HepG2 (cell line): ENCODE measurements at regions not wholly inside any gene's neighbourhood (a gene's known extent, or its start where the extent isn't known, plus 50 kb on each side); places are given as distances from the start of the nearest gene placed in this dataset.
A peak's percentile ranks its signal among the peaks of the same experiment; 100 is the strongest.

ENCODE experiments used
- BCL6 ChIP-seq: IDR thresholded peaks from 2 replicates; pipeline ENCODE4 v1.6.1; 2016; ENCODE audit warnings: missing genetic modification reagents, missing compliant biosample characterization
- HOXA5 ChIP-seq: sonication (generic); formaldehyde crosslinking; IDR thresholded peaks from 2 replicates; pipeline ENCODE4 v1.4.0; 2020; ENCODE audit warnings: missing genetic modification reagents
- MEIS2 ChIP-seq: sonication (generic); formaldehyde crosslinking; IDR thresholded peaks from 2 replicates; pipeline ENCODE4 v1.9.0; 2021; ENCODE audit warnings: mild to moderate bottlenecking, missing genetic modification reagents
- NR2F2 ChIP-seq: IDR thresholded peaks from 2 replicates; pipeline ENCODE4 v1.6.1; 2012; ENCODE audit warnings: low read depth, inconsistent platforms, borderline replicate concordance
- NR2F6 ChIP-seq, 2 experiments: IDR thresholded peaks; 2 replicates each; pipeline ENCODE4 v1.6.1; 2016; ENCODE audit warnings: antibody characterized with exemption in 1 of 2, mild to moderate bottlenecking in 1 of 2
- PHB2 ChIP-seq: fragments of 450-650 bp; IDR thresholded peaks from 2 replicates; pipeline ENCODE4 v1.6.1; 2018; ENCODE audit not compliant: partially characterized antibody
- RARG ChIP-seq: sonication (generic); formaldehyde crosslinking; IDR thresholded peaks from 2 replicates; pipeline ENCODE4 v1.4.0; 2020; ENCODE audit warnings: low read depth, mild to moderate bottlenecking, missing genetic modification reagents
- RXRB ChIP-seq: IDR thresholded peaks from 2 replicates; pipeline ENCODE4 v1.6.1; 2016; ENCODE audit warnings: borderline replicate concordance, missing genetic modification reagents, missing compliant biosample characterization
- YY1 ChIP-seq: IDR thresholded peaks from 2 replicates; pipeline ENCODE4 v1.6.1; 2011; ENCODE audit warnings: low read length, low read depth, moderate library complexity, mild to moderate bottlenecking; ENCODE audit not compliant: insufficient read depth, insufficient replicate concordance
- ZKSCAN1 ChIP-seq: fragments of 150-350 bp; IDR thresholded peaks from 2 replicates; pipeline ENCODE4 v1.6.1; 2014; ENCODE audit warnings: low read length
- ZNF12 ChIP-seq: sonication (generic); formaldehyde crosslinking; IDR thresholded peaks from 2 replicates; pipeline ENCODE4 v1.5.0; 2020; ENCODE audit warnings: missing genetic modification reagents
- ZNF143 ChIP-seq: sonication (generic); formaldehyde crosslinking; IDR thresholded peaks from 2 replicates; pipeline ENCODE4 v1.4.0; 2020; ENCODE audit warnings: missing genetic modification reagents
- ZNF234 ChIP-seq: sonication (generic); formaldehyde crosslinking; conservative IDR thresholded peaks from 2 replicates; pipeline ENCODE4 v1.5.1; 2020; ENCODE audit warnings: mild to moderate bottlenecking, missing genetic modification reagents
- ZNF335 ChIP-seq: sonication (generic); formaldehyde crosslinking; IDR thresholded peaks from 2 replicates; pipeline ENCODE4 v1.4.0; 2020; ENCODE audit warnings: missing genetic modification reagents
- ZNF577 ChIP-seq: sonication (generic); formaldehyde crosslinking; IDR thresholded peaks from 2 replicates; pipeline ENCODE4 v1.4.0; 2020; ENCODE audit warnings: mild to moderate bottlenecking, low read depth, missing genetic modification reagents, borderline replicate concordance
- ZNF652 ChIP-seq: IDR thresholded peaks from 2 replicates; pipeline ENCODE4 v1.6.1; 2016; ENCODE audit warnings: low read depth, borderline replicate concordance
- ZNF766 ChIP-seq: sonication (generic); formaldehyde crosslinking; IDR thresholded peaks from 2 replicates; pipeline ENCODE4 v1.5.0; 2020; ENCODE audit warnings: missing genetic modification reagents, borderline replicate concordance
- ZNF879 ChIP-seq: sonication (generic); formaldehyde crosslinking; IDR thresholded peaks from 2 replicates; pipeline ENCODE4 v1.8.1; 2023; ENCODE audit warnings: missing genetic modification reagents
- ZSCAN29 ChIP-seq: sonication (generic); formaldehyde crosslinking; conservative IDR thresholded peaks from 2 replicates; pipeline ENCODE4 v1.4.0; 2020; ENCODE audit warnings: mild to moderate bottlenecking, missing genetic modification reagents
- TF ChIP-seq, protein P1 (sequence below), 2 experiments: sonication (generic) in 1 of 2; formaldehyde crosslinking in 1 of 2; IDR thresholded peaks; 2 replicates each; pipeline versions ENCODE4 v1.4.0 to v1.6.1; 2016 to 2020; ENCODE audit warnings: borderline replicate concordance in 1 of 2, low read depth in 1 of 2, mild to moderate bottlenecking in 1 of 2, missing genetic modification reagents in 1 of 2
- TF ChIP-seq, protein P2 (sequence below): sonication (generic); formaldehyde crosslinking; IDR thresholded peaks from 2 replicates; pipeline ENCODE4 v1.5.1; 2020; ENCODE audit warnings: missing genetic modification reagents, mild to moderate bottlenecking, borderline replicate concordance
- TF ChIP-seq, protein P3 (sequence below): sonication (generic); formaldehyde crosslinking; IDR thresholded peaks from 2 replicates; pipeline ENCODE4 v1.4.0; 2020; ENCODE audit warnings: missing genetic modification reagents

DNA sequence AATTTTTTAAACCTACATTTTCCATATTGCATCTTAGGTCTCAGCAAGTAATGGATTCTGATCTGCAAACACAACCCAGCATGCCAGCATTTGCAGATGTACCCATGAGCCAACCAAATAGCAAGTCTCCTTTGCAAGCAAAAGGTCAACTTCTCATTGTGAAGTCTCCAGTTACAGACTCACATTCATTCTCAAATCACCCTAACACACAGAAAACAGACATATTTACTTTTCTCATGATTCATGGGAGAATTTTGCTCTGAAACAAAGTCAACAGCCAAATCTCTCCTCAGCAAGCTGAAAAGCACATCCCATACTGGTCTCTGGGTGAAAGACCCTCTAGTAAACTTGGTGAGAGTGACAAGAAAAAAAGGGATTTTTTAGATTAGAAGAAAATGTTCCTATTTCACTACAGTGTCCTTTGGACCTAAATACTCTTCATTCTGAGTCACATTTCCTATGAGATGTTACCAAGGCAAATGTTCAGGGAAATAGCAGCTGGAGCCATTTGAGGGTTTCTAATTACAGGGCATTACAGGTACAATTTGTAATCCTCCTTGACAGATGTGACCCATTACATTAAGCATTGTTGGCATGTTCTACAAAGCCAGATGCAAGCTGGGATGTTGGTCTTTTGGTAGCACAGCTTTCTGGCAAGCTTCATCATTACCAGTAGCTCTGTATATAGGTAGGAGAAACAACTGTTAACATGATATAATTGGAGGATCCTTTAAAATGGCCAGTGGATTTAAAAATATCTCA, 383.3 kb downstream of the SMARCA1 start (continued):
- TF ChIP-seq, protein P1, sequence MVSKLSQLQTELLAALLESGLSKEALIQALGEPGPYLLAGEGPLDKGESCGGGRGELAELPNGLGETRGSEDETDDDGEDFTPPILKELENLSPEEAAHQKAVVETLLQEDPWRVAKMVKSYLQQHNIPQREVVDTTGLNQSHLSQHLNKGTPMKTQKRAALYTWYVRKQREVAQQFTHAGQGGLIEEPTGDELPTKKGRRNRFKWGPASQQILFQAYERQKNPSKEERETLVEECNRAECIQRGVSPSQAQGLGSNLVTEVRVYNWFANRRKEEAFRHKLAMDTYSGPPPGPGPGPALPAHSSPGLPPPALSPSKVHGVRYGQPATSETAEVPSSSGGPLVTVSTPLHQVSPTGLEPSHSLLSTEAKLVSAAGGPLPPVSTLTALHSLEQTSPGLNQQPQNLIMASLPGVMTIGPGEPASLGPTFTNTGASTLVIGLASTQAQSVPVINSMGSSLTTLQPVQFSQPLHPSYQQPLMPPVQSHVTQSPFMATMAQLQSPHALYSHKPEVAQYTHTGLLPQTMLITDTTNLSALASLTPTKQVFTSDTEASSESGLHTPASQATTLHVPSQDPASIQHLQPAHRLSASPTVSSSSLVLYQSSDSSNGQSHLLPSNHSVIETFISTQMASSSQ (IDR thresholded peaks at IDR 0.05; ENCODE audit: low read depth) = peak; percentile 65
- TF ChIP-seq, protein P1 (CRISPR knock-in tag; IDR thresholded peaks at IDR 0.05; ENCODE audit: borderline replicate concordance) = peak; percentile 67; the same call in 1 of the 2 replicates
- peak; percentile 71 for TF ChIP-seq ZNF143 (CRISPR knock-in tag)
- peak; percentile 73 for TF ChIP-seq BCL6
- peak; percentile 94 for TF ChIP-seq HOXA5 (CRISPR knock-in tag)
- no peak for TF ChIP-seq ZNF879 (CRISPR knock-in tag)
- no peak for TF ChIP-seq ZNF12 (CRISPR knock-in tag)
- no peak; the same call in 1 of the 2 replicates for TF ChIP-seq ZNF652 (CRISPR knock-in tag)
- peak; percentile 52; the same call in 1 of the 2 replicates for TF ChIP-seq NR2F2
- TF ChIP-seq ZSCAN29 (CRISPR knock-in tag) = no peak
- TF ChIP-seq PHB2 = no peak
- TF ChIP-seq, protein P2, sequence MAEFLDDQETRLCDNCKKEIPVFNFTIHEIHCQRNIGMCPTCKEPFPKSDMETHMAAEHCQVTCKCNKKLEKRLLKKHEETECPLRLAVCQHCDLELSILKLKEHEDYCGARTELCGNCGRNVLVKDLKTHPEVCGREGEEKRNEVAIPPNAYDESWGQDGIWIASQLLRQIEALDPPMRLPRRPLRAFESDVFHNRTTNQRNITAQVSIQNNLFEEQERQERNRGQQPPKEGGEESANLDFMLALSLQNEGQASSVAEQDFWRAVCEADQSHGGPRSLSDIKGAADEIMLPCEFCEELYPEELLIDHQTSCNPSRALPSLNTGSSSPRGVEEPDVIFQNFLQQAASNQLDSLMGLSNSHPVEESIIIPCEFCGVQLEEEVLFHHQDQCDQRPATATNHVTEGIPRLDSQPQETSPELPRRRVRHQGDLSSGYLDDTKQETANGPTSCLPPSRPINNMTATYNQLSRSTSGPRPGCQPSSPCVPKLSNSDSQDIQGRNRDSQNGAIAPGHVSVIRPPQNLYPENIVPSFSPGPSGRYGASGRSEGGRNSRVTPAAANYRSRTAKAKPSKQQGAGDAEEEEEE = no peak
- TF ChIP-seq ZNF335 (CRISPR knock-in tag) = no peak
- no peak for TF ChIP-seq ZKSCAN1
- TF ChIP-seq MEIS2 (CRISPR knock-in tag) = peak; percentile 78; the same call in 1 of the 2 replicates
- peak; percentile 68 for TF ChIP-seq NR2F6 (IDR thresholded peaks at IDR 0.05)
- TF ChIP-seq NR2F6 (CRISPR knock-in tag; IDR thresholded peaks at IDR 0.05) = peak; percentile 74
- TF ChIP-seq ZNF234 (CRISPR knock-in tag) = no peak
- TF ChIP-seq, protein P3, sequence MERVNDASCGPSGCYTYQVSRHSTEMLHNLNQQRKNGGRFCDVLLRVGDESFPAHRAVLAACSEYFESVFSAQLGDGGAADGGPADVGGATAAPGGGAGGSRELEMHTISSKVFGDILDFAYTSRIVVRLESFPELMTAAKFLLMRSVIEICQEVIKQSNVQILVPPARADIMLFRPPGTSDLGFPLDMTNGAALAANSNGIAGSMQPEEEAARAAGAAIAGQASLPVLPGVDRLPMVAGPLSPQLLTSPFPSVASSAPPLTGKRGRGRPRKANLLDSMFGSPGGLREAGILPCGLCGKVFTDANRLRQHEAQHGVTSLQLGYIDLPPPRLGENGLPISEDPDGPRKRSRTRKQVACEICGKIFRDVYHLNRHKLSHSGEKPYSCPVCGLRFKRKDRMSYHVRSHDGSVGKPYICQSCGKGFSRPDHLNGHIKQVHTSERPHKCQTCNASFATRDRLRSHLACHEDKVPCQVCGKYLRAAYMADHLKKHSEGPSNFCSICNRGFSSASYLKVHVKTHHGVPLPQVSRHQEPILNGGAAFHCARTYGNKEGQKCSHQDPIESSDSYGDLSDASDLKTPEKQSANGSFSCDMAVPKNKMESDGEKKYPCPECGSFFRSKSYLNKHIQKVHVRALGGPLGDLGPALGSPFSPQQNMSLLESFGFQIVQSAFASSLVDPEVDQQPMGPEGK (CRISPR knock-in tag) = no peak
- no peak for TF ChIP-seq ZNF766 (CRISPR knock-in tag)
- no peak for TF ChIP-seq ZNF577
- TF ChIP-seq RXRB = peak; percentile 82
- TF ChIP-seq RARG = no peak
- TF ChIP-seq YY1 = no peak
